OCI-LY7 (cell line): ENCODE measurements at regions not wholly inside any gene's neighbourhood (a gene's known extent, or its start where the extent isn't known, plus 50 kb on each side); places are given as distances from the start of the nearest gene placed in this dataset.

Experiments
- CTCF ChIP-seq: fragments of 200-600 bp; sonication (generic); conservative IDR thresholded peaks from 2 replicates; pipeline ENCODE4 v1.5.1; 2014; ENCODE audit warnings: mild to moderate bottlenecking, antibody characterized with exemption, low read length, moderate library complexity, mixed read lengths
- EZH2phosphoT487 ChIP-seq: fragments of 200-600 bp; sonication (generic); IDR thresholded peaks from 2 replicates; pipeline ENCODE4 v1.6.1; 2018; ENCODE audit warnings: low read depth, borderline replicate concordance, mild to moderate bottlenecking, mixed run types, antibody characterized with exemption, low read length, moderate library complexity, mixed read lengths

GRCh38 chrX:94645726-94646125 lies 971.7 kb downstream of the FAM133A start:
- TF ChIP-seq CTCF (no peak), EZH2phosphoT487 (no peak)
